GM18861 (cell line): ENCODE measurements at regions not wholly inside any gene's neighbourhood (a gene's known extent, or its start where the extent isn't known, plus 50 kb on each side); places are given as distances from the start of the nearest gene placed in this dataset.
"Not testable (repeated sequence)": the region's sequence is repeated elsewhere in the genome, so short reads cannot be mapped to it uniquely, and the experiment has no call there.

ENCODE experiments used
- ATAC-seq: cut with Tn5 transposase; IDR thresholded peaks from one replicate; pipeline ENCODE4 v1.9.1; 2021; ENCODE audit not compliant: unreplicated experiment

GRCh38 chr16:72464052-72464451 is 292.1 kb upstream of the PMFBP1 start:
- no peak for ATAC-seq

- ATAC-seq = no peak
Observed at GRCh38 chr16:72458035-72458434, 286.1 kb upstream of the PMFBP1 start.

- no peak for ATAC-seq
Observed at GRCh38 chr16:72457243-72457940, 285.4 kb upstream of the PMFBP1 start.

- ATAC-seq = no peak
Observed at GRCh38 chr16:72455743-72456659, 284.0 kb upstream of the PMFBP1 start.

- not testable (repeated sequence) for ATAC-seq
Observed at GRCh38 chr16:72453856-72454255, 281.9 kb upstream of the PMFBP1 start.

- ATAC-seq = no peak
Observed at GRCh38 chr16:72444696-72445095, 272.7 kb upstream of the PMFBP1 start.

- ATAC-seq = no peak
Observed at GRCh38 chr16:72443809-72444208, 271.9 kb upstream of the PMFBP1 start.

- no peak for ATAC-seq
Observed at GRCh38 chr16:72442385-72443158, 270.6 kb upstream of the PMFBP1 start.

GRCh38 chr16:72437891-72438290 is 265.9 kb upstream of the PMFBP1 start:
- no peak for ATAC-seq

- ATAC-seq = no peak
Observed at GRCh38 chr16:72434159-72434558, 262.2 kb upstream of the PMFBP1 start.

- no peak for ATAC-seq
Observed at GRCh38 chr16:72430121-72430520, 258.2 kb upstream of the PMFBP1 start.

- ATAC-seq = no peak
Observed at GRCh38 chr16:72429671-72430081, 257.7 kb upstream of the PMFBP1 start.

GRCh38 chr16:72428681-72429376 is 256.9 kb upstream of the PMFBP1 start:
- no peak for ATAC-seq

GRCh38 chr16:72427783-72428331 is 255.9 kb upstream of the PMFBP1 start:
- ATAC-seq = no peak

- ATAC-seq = no peak
Observed at GRCh38 chr16:72427051-72427782, 255.3 kb upstream of the PMFBP1 start.

GRCh38 chr16:72426386-72426785 is 254.4 kb upstream of the PMFBP1 start:
- ATAC-seq = no peak

- ATAC-seq = no peak
Observed at GRCh38 chr16:72425571-72426341, 253.8 kb upstream of the PMFBP1 start.

GRCh38 chr16:72424757-72425156 is 252.8 kb upstream of the PMFBP1 start:
- no peak for ATAC-seq

GRCh38 chr16:72422308-72422897 is 250.4 kb upstream of the PMFBP1 start:
- ATAC-seq = no peak
